IMR-90 (cell line): ENCODE measurements at regions not wholly inside any gene's neighbourhood (a gene's known extent, or its start where the extent isn't known, plus 50 kb on each side); places are given as distances from the start of the nearest gene placed in this dataset.

ENCODE experiments used
- ATAC-seq: fragments of 200-7000 bp; cut with Tn5 transposase; 2 replicates; pipeline ENCODE4 v1.9.1; 2020; ENCODE audit warnings: low read depth, mild to moderate bottlenecking, moderate library complexity
- BruUV-seq: library from RNA; stranded (reverse); fragments of 400-500 nt; replicated peaks from 2 replicates; lab custom pipeline; 2021; lab: Mats Ljungman, UMichigan
- CTCF ChIA-PET: fragments of 300-600 bp; formaldehyde crosslinking; extraction: SDS; loops from one replicate; lab custom pipeline; 2021; ENCODE audit warnings: antibody characterized with exemption; lab: Yijun Ruan, JAX
- POLR2A ChIA-PET: fragments of 300-600 bp; sonication (Branson Sonifier 250); formaldehyde crosslinking; loops from one replicate; lab custom pipeline; 2022; ENCODE audit warnings: antibody characterized with exemption; ENCODE audit not compliant: unreplicated experiment; lab: Charles Lee
- DNase-seq: peaks from one replicate; pipeline ENCODE4 v3.0.0; 2013
- H2AFZ ChIP-seq: replicated peaks from 2 replicates; pipeline ENCODE3; 2013; ENCODE audit warnings: low read length, mild to moderate bottlenecking; ENCODE audit not compliant: poor library complexity
- H2AK5ac ChIP-seq: 2 replicates; pipeline ENCODE4 v1.6.1; 2013; ENCODE audit warnings: low read depth, low read length, inconsistent platforms
- H2AK9ac ChIP-seq: replicated peaks from 2 replicates; pipeline ENCODE3; 2013; ENCODE audit warnings: mild to moderate bottlenecking, low read depth, low read length, moderate library complexity; ENCODE audit not compliant: poor library complexity
- H2BK120ac ChIP-seq: 2 replicates; pipeline ENCODE4 v1.6.1; 2013; ENCODE audit warnings: low read depth, low read length, inconsistent platforms
- H2BK15ac ChIP-seq: 3 replicates; pipeline ENCODE4 v1.6.1; 2013; ENCODE audit warnings: low read depth, low read length, inconsistent platforms
- H2BK20ac ChIP-seq: 2 replicates; pipeline ENCODE4 v1.6.1; 2013; ENCODE audit warnings: low read depth, mild to moderate bottlenecking, inconsistent platforms, low read length, moderate library complexity
- H2BK5ac ChIP-seq: 2 replicates; pipeline ENCODE4 v1.6.1; 2013; ENCODE audit warnings: mild to moderate bottlenecking, low read depth, low read length, inconsistent platforms; ENCODE audit not compliant: poor library complexity, severe bottlenecking
- H3K14ac ChIP-seq: replicated peaks from 2 replicates; pipeline ENCODE4 v1.6.1; 2013; ENCODE audit warnings: low read depth, low read length, inconsistent platforms
- H3K18ac ChIP-seq: 2 replicates; pipeline ENCODE4 v1.6.1; 2013; ENCODE audit warnings: low read depth, low read length, control low read depth
- H3K23ac ChIP-seq: 2 replicates; pipeline ENCODE4 v1.6.1; 2013; ENCODE audit warnings: low read depth, low read length, inconsistent platforms
- H3K27ac ChIP-seq: 2 replicates; pipeline ENCODE4 v1.5.1; 2013; ENCODE audit warnings: mild to moderate bottlenecking, control low read depth, low read length; ENCODE audit not compliant: insufficient read depth
- H3K27me3 ChIP-seq: 2 replicates; pipeline ENCODE4 v1.6.1; 2013; ENCODE audit warnings: low read length; ENCODE audit not compliant: control insufficient read depth, insufficient read depth
- H3K36me3 ChIP-seq: 2 replicates; pipeline ENCODE4 v1.6.1; 2013; ENCODE audit warnings: low read length, mixed read lengths; ENCODE audit not compliant: control insufficient read depth, insufficient read depth
- H3K4ac ChIP-seq: 2 replicates; pipeline ENCODE4 v1.6.1; 2013; ENCODE audit warnings: low read depth, low read length, inconsistent platforms
- H3K4me1 ChIP-seq: 2 replicates; pipeline ENCODE4 v1.6.1; 2013; ENCODE audit warnings: low read length, mixed read lengths; ENCODE audit not compliant: control insufficient read depth, insufficient read depth
- H3K4me2 ChIP-seq: 2 replicates; pipeline ENCODE4 v1.6.1; 2013; ENCODE audit warnings: low read depth, mild to moderate bottlenecking, control low read depth, low read length, moderate library complexity
- H3K4me3 ChIP-seq: 2 replicates; pipeline ENCODE4 v1.5.1; 2013; ENCODE audit warnings: low read depth, mild to moderate bottlenecking, control low read depth, low read length, moderate library complexity; ENCODE audit not compliant: insufficient read depth
- H3K56ac ChIP-seq: 2 replicates; pipeline ENCODE4 v1.6.1; 2013; ENCODE audit warnings: low read length, inconsistent platforms; ENCODE audit not compliant: insufficient read depth; ENCODE audit errors: extremely low read depth
- H3K79me1 ChIP-seq, 2 experiments: 2 replicates each; pipeline ENCODE4 v1.6.1; 2013; ENCODE audit warnings: low read length in 2 of 2, inconsistent platforms in 1 of 2, low read depth in 1 of 2
- H3K9ac ChIP-seq: 2 replicates; pipeline ENCODE4 v1.6.1; 2013; ENCODE audit warnings: low read depth, low read length, control low read depth
- H3K9me1 ChIP-seq: 2 replicates; pipeline ENCODE4 v1.6.1; 2013; ENCODE audit warnings: low read length, inconsistent platforms; ENCODE audit not compliant: insufficient read depth
- H3K9me3 ChIP-seq: 2 replicates; pipeline ENCODE4 v1.6.1; 2013; ENCODE audit warnings: low read length; ENCODE audit not compliant: control insufficient read depth, insufficient read depth
- H4K20me1 ChIP-seq: 2 replicates; pipeline ENCODE4 v1.6.1; 2013; ENCODE audit warnings: low read length, inconsistent platforms; ENCODE audit not compliant: insufficient read depth
- H4K5ac ChIP-seq: 2 replicates; pipeline ENCODE4 v1.6.1; 2013; ENCODE audit warnings: mild to moderate bottlenecking, low read depth, low read length, control low read depth
- H4K8ac ChIP-seq, 2 experiments: 2 replicates each; pipeline ENCODE4 v1.6.1; 2013; ENCODE audit warnings: low read depth in 2 of 2, low read length in 2 of 2, control low read depth in 1 of 2, inconsistent platforms in 1 of 2
- H4K91ac ChIP-seq: 2 replicates; pipeline ENCODE4 v1.6.1; 2013; ENCODE audit warnings: low read depth, low read length, inconsistent platforms; ENCODE audit not compliant: insufficient read depth
- BHLHE40 ChIP-seq: fragments of 150-350 bp; IDR thresholded peaks from 2 replicates; pipeline ENCODE4 v1.6.1; 2016; ENCODE audit warnings: mild to moderate bottlenecking, low read depth, low read length
- CTCF ChIP-seq: conservative IDR thresholded peaks from 2 replicates; pipeline ENCODE4 v1.5.1; 2012; ENCODE audit warnings: mild to moderate bottlenecking, low read depth, low read length, improper control_type of control experiment
- ELK1 ChIP-seq: fragments of 150-350 bp; IDR thresholded peaks from 2 replicates; pipeline ENCODE4 v1.6.1; 2016; ENCODE audit warnings: low read depth, mild to moderate bottlenecking, low read length, moderate library complexity, borderline replicate concordance
- FOS ChIP-seq: fragments of 150-350 bp; IDR thresholded peaks from 2 replicates; pipeline ENCODE4 v1.6.1; 2016; ENCODE audit warnings: low read depth, low read length
- MAFK ChIP-seq: IDR thresholded peaks from 2 replicates; pipeline ENCODE4 v1.6.1; 2012; ENCODE audit warnings: low read depth, low read length, improper control_type of control experiment
- MAZ ChIP-seq: IDR thresholded peaks from 2 replicates; pipeline ENCODE4 v1.6.1; 2012; ENCODE audit warnings: low read depth, mild to moderate bottlenecking, low read length, improper control_type of control experiment, moderate library complexity, borderline replicate concordance
- NFE2L2 ChIP-seq: fragments of 150-350 bp; IDR thresholded peaks from 2 replicates; pipeline ENCODE4 v1.6.1; 2016; ENCODE audit warnings: low read depth, mild to moderate bottlenecking, low read length
- RAD21 ChIP-seq: IDR thresholded peaks from 2 replicates; pipeline ENCODE4 v1.6.1; 2012; ENCODE audit warnings: low read length, improper control_type of control experiment
- RCOR1 ChIP-seq: IDR thresholded peaks from 2 replicates; pipeline ENCODE4 v1.6.1; 2012; ENCODE audit warnings: mild to moderate bottlenecking, low read length, improper control_type of control experiment; ENCODE audit not compliant: insufficient replicate concordance
- RFX5 ChIP-seq: IDR thresholded peaks from 2 replicates; pipeline ENCODE4 v1.8.0; 2012; ENCODE audit warnings: low read depth, mild to moderate bottlenecking, low read length, moderate library complexity
- SMC3 ChIP-seq: fragments of 150-350 bp; IDR thresholded peaks from 2 replicates; pipeline ENCODE4 v1.6.1; 2016; ENCODE audit warnings: low read depth, mild to moderate bottlenecking, antibody characterized with exemption, low read length, moderate library complexity
- USF2 ChIP-seq: fragments of 150-350 bp; IDR thresholded peaks from 2 replicates; pipeline ENCODE4 v1.6.1; 2017; ENCODE audit warnings: mild to moderate bottlenecking, antibody characterized with exemption, low read length, low read depth
- WGBS, 2 experiments: methylation state at CpG; one replicate each; pipeline versions ENCODE4 v1.1.5 to v1.1.7; 2013; ENCODE audit warnings: missing lambda C conversion rate in 2 of 2; ENCODE audit not compliant: insufficient read length in 1 of 2; ENCODE audit errors: extremely low coverage in 2 of 2; 5-methylcytosine and 5-hydroxymethylcytosine counted together
- dilution Hi-C: fragments of 300-500 bp; cut with HindIII; formaldehyde crosslinking; loops from one replicate; pipeline ENCODE4 v1.14.3; 2018; ENCODE audit warnings: low sequenced_read_pairs; ENCODE audit not compliant: unreplicated experiment
- in situ Hi-C: fragments of 300-500 bp; cut with MboI; formaldehyde crosslinking; loops from 3 replicates; pipeline ENCODE4 v1.14.3; 2019; ENCODE audit warnings: low sequenced_read_pairs, inconsistent platforms, mixed read lengths
- intact Hi-C: fragments of 100-400 bp; cut with micrococcal nuclease; formaldehyde crosslinking; loops from 2 replicates; pipeline ENCODE4 v1.10.0; 2022

GRCh38 chr4:27886120-27886519, 1025.5 kb downstream of the STIM2 start:
- no peak for DNase-seq
- Histone ChIP-seq H2BK20ac (no peak overlapping the region), H3K4ac (no peak overlapping the region), H4K5ac (no peak overlapping the region), H3K4me3 (no peak overlapping the region), H3K14ac (no peak overlapping the region), H3K18ac (no peak overlapping the region), H3K9ac (no peak overlapping the region), H3K4me1 (no peaks in the 10 kb centered on the region), H2AK5ac (no peak overlapping the region), H3K27me3 (no peaks in the 10 kb centered on the region), H3K4me2 (no peak overlapping the region), H4K20me1 (no peaks in the 10 kb centered on the region), H3K79me1 (no peaks in the 10 kb centered on the region), H3K56ac (no peak overlapping the region), H4K8ac (no peak overlapping the region), H3K27ac (no peak overlapping the region), H2AFZ (no peak overlapping the region), H2BK15ac (no peak overlapping the region), H4K91ac (no peak overlapping the region), H2AK9ac (no peak overlapping the region), H3K9me1 (no peaks in the 10 kb centered on the region), H2BK120ac (no peak overlapping the region), H3K23ac (no peak overlapping the region), H3K9me3 (0 out of 2 replicates have a peak, but pooled peaks cover 2% of the 10 kb centered on the region), H3K36me3 (no peaks in the 10 kb centered on the region), H2BK5ac (no peak overlapping the region)
- no peak for ATAC-seq
- intact Hi-C loops (loop anchor here (5.0 kb wide), 1 partner anchor 276 kb away; no protein-coding TSS in a partner anchor), in situ Hi-C loops (no loop called here), dilution Hi-C loops (no loop called here)
- no CpG with 5 or more reads among the region's 2 CpGs for WGBS, 2 experiments
- BruUV-seq, result no TSS peak
- ChIA-PET POLR2A (no interaction called here), CTCF (no interaction called here)
- no peak for TF ChIP-seq FOS
- no peak for TF ChIP-seq BHLHE40
- no peak for TF ChIP-seq USF2
- TF ChIP-seq RAD21, result no peak
- no peak for TF ChIP-seq NFE2L2
- no peak for TF ChIP-seq ELK1
- no peak for TF ChIP-seq MAZ
- no peak for TF ChIP-seq CTCF
- no peak for TF ChIP-seq RCOR1
- TF ChIP-seq SMC3, result no peak
- no peak for TF ChIP-seq RFX5
- TF ChIP-seq MAFK, result no peak
